ENCODE measurements at regions not wholly inside any gene's neighbourhood (a gene's known extent, or its start where the extent isn't known, plus 50 kb on each side); places are given as distances from the start of the nearest gene placed in this dataset.

GRCh38 chr1:165129568-165130164 lies 226.8 kb downstream of the LMX1A start (continued):
- TF ChIP-seq ZBTB49 (CRISPR knock-in tag; IDR thresholded peaks at IDR 0.05; ENCODE audit: borderline replicate concordance) (no peak), NELFE (IDR thresholded peaks at IDR 0.05; ENCODE audit: insufficient read depth, insufficient read length) (no peak), MTF1 (CRISPR knock-in tag; IDR thresholded peaks at IDR 0.05; ENCODE audit: borderline replicate concordance) (no peak), CBX2 (IDR thresholded peaks at IDR 0.05; ENCODE audit: insufficient read depth, low read length, poor library complexity, severe bottlenecking) (no peak), MIER1 (IDR thresholded peaks at IDR 0.05; ENCODE audit: low read depth) (no peak), ZNF263 (CRISPR knock-in tag; IDR thresholded peaks at IDR 0.05; ENCODE audit: borderline replicate concordance) (no peak), SMARCB1 (IDR thresholded peaks at IDR 0.05; ENCODE audit: insufficient read length, low read depth) (no peak), JUNB (CRISPR knock-in tag; conservative IDR thresholded peaks at IDR 0.05) (no peak), PPARD (CRISPR knock-in tag; IDR thresholded peaks at IDR 0.05) (no peak), ERF (CRISPR knock-in tag; IDR thresholded peaks at IDR 0.05) (0 out of 2 replicates have a peak, but pooled peaks have one; percentile 42), IRF2 (CRISPR knock-in tag; IDR thresholded peaks at IDR 0.05) (no peak), EP400 (IDR thresholded peaks at IDR 0.05) (no peak), SMC3 (conservative IDR thresholded peaks at IDR 0.05; ENCODE audit: insufficient read depth, low read depth, low read length) (peak; percentile 43), HMG20A (CRISPR knock-in tag; conservative IDR thresholded peaks at IDR 0.05) (no peak), RAD21 (CRISPR knock-in tag; conservative IDR thresholded peaks at IDR 0.05 in 1 of 2, IDR thresholded peaks at IDR 0.05 in 1 of 2) (peak; percentile 46 to 58), CTCFL (IDR thresholded peaks at IDR 0.05; ENCODE audit: borderline replicate concordance, insufficient read depth, low read depth, low read length, poor library complexity, severe bottlenecking) (no peak), ZNF41 (CRISPR knock-in tag; conservative IDR thresholded peaks at IDR 0.05) (no peak), LARP7 (IDR thresholded peaks at IDR 0.05) (no peak), DNMT1 (IDR thresholded peaks at IDR 0.05) (no peak)
- TF ChIP-seq, protein P1, sequence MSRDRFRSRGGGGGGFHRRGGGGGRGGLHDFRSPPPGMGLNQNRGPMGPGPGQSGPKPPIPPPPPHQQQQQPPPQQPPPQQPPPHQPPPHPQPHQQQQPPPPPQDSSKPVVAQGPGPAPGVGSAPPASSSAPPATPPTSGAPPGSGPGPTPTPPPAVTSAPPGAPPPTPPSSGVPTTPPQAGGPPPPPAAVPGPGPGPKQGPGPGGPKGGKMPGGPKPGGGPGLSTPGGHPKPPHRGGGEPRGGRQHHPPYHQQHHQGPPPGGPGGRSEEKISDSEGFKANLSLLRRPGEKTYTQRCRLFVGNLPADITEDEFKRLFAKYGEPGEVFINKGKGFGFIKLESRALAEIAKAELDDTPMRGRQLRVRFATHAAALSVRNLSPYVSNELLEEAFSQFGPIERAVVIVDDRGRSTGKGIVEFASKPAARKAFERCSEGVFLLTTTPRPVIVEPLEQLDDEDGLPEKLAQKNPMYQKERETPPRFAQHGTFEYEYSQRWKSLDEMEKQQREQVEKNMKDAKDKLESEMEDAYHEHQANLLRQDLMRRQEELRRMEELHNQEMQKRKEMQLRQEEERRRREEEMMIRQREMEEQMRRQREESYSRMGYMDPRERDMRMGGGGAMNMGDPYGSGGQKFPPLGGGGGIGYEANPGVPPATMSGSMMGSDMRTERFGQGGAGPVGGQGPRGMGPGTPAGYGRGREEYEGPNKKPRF (IDR thresholded peaks at IDR 0.05; ENCODE audit: low read depth, low read length), result no peak
- TF ChIP-seq, protein P2, sequence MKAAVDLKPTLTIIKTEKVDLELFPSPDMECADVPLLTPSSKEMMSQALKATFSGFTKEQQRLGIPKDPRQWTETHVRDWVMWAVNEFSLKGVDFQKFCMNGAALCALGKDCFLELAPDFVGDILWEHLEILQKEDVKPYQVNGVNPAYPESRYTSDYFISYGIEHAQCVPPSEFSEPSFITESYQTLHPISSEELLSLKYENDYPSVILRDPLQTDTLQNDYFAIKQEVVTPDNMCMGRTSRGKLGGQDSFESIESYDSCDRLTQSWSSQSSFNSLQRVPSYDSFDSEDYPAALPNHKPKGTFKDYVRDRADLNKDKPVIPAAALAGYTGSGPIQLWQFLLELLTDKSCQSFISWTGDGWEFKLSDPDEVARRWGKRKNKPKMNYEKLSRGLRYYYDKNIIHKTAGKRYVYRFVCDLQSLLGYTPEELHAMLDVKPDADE (conservative IDR thresholded peaks at IDR 0.05; ENCODE audit: control insufficient read depth, low read depth, low read length), result no peak
